SK-N-SH treated with all-trans-retinoic acid at 6 μM for 48 hours (cell line): ENCODE measurements at regions not wholly inside any gene's neighbourhood (a gene's known extent, or its start where the extent isn't known, plus 50 kb on each side); places are given as distances from the start of the nearest gene placed in this dataset.

Experiments
- ATAC-seq: fragments of 200-7000 bp; cut with Tn5 transposase; 3 replicates; pipeline ENCODE4 v1.9.1; 2020; ENCODE audit warnings: mild to moderate bottlenecking, moderate library complexity
- ARNTL ChIP-seq: fragments of 450-650 bp; formaldehyde crosslinking; IDR thresholded peaks from 2 replicates; pipeline ENCODE4 v1.5.0; 2020; ENCODE audit warnings: low read depth, mild to moderate bottlenecking, moderate library complexity, borderline replicate concordance
- BACH2 ChIP-seq: fragments of 250-450 bp; sonication (Bioruptor Pico); IDR thresholded peaks from 2 replicates; pipeline ENCODE4 v1.9.0; 2021; ENCODE audit warnings: mild to moderate bottlenecking, borderline replicate concordance
- CSDC2 ChIP-seq: fragments of 250-450 bp; sonication (Bioruptor Pico); IDR thresholded peaks from 2 replicates; pipeline ENCODE4 v1.5.0; 2020; ENCODE audit warnings: mild to moderate bottlenecking, moderate library complexity
- CSRNP3 ChIP-seq: fragments of 250-450 bp; sonication (Bioruptor Pico); IDR thresholded peaks from 2 replicates; pipeline ENCODE4 v1.5.1; 2021; ENCODE audit warnings: mild to moderate bottlenecking, moderate library complexity
- ESRRG ChIP-seq: fragments of 250-450 bp; sonication (Bioruptor Pico); IDR thresholded peaks from 2 replicates; pipeline ENCODE4 v1.6.1; 2021; ENCODE audit warnings: mild to moderate bottlenecking
- GLIS3 ChIP-seq: fragments of 250-450 bp; sonication (Bioruptor Pico); IDR thresholded peaks from 2 replicates; pipeline ENCODE4 v1.5.0; 2020; ENCODE audit warnings: mild to moderate bottlenecking, moderate library complexity
- ISL1 ChIP-seq: fragments of 250-450 bp; sonication (Bioruptor Pico); IDR thresholded peaks from 2 replicates; pipeline ENCODE4 v2.1.2; 2022; ENCODE audit warnings: mild to moderate bottlenecking, moderate library complexity
- OSR1 ChIP-seq: fragments of 250-450 bp; sonication (Bioruptor Pico); IDR thresholded peaks from 2 replicates; pipeline ENCODE4 v1.8.0; 2022; ENCODE audit warnings: moderate library complexity, mild to moderate bottlenecking, inconsistent platforms
- POU6F1 ChIP-seq: fragments of 250-450 bp; sonication (Bioruptor Pico); IDR thresholded peaks from 2 replicates; pipeline ENCODE4 v1.8.0; 2021; ENCODE audit warnings: low read depth, mild to moderate bottlenecking, moderate library complexity, borderline replicate concordance
- PPARA ChIP-seq: fragments of 250-450 bp; sonication (Bioruptor Pico); IDR thresholded peaks from 2 replicates; pipeline ENCODE4 v1.5.0; 2020; ENCODE audit warnings: mild to moderate bottlenecking, borderline replicate concordance
- RARB ChIP-seq: fragments of 250-450 bp; sonication (Bioruptor Pico); IDR thresholded peaks from 2 replicates; pipeline ENCODE4 v1.8.0; 2021; ENCODE audit warnings: mild to moderate bottlenecking, moderate library complexity
- SNAI2 ChIP-seq: fragments of 250-450 bp; sonication (Bioruptor Pico); IDR thresholded peaks from 2 replicates; pipeline ENCODE4 v1.5.0; 2020; ENCODE audit warnings: mild to moderate bottlenecking, moderate library complexity
- TCF4 ChIP-seq: fragments of 250-450 bp; sonication (Bioruptor Pico); IDR thresholded peaks from 2 replicates; pipeline ENCODE4 v1.8.0; 2021; ENCODE audit warnings: mild to moderate bottlenecking, moderate library complexity, borderline replicate concordance
- TOX ChIP-seq: fragments of 250-450 bp; sonication (Bioruptor Pico); IDR thresholded peaks from 2 replicates; pipeline ENCODE4 v1.8.0; 2021; ENCODE audit warnings: mild to moderate bottlenecking, moderate library complexity, borderline replicate concordance
- TSHZ2 ChIP-seq: fragments of 250-450 bp; sonication (Bioruptor Pico); IDR thresholded peaks from 2 replicates; pipeline ENCODE4 v1.5.0; 2020; ENCODE audit warnings: mild to moderate bottlenecking, moderate library complexity
- ZC3H10 ChIP-seq: fragments of 250-450 bp; sonication (Bioruptor Pico); IDR thresholded peaks from 2 replicates; pipeline ENCODE4 v1.5.1; 2021; ENCODE audit warnings: mild to moderate bottlenecking, moderate library complexity
- ZFP3 ChIP-seq: fragments of 250-450 bp; sonication (Bioruptor Pico); IDR thresholded peaks from 2 replicates; pipeline ENCODE4 v1.5.0; 2020; ENCODE audit warnings: mild to moderate bottlenecking, moderate library complexity
- ZFP30 ChIP-seq: fragments of 450-650 bp; formaldehyde crosslinking; IDR thresholded peaks from 2 replicates; pipeline ENCODE4 v1.5.0; 2022; ENCODE audit warnings: mild to moderate bottlenecking, moderate library complexity
- ZNF565 ChIP-seq: fragments of 450-650 bp; formaldehyde crosslinking; conservative IDR thresholded peaks from 2 replicates; pipeline ENCODE4 v1.5.0; 2020; ENCODE audit warnings: low read depth, mild to moderate bottlenecking, moderate library complexity
- ZNF70 ChIP-seq: fragments of 450-650 bp; formaldehyde crosslinking; IDR thresholded peaks from 2 replicates; pipeline ENCODE4 v1.5.0; 2020; ENCODE audit warnings: mild to moderate bottlenecking, moderate library complexity
- ZNF8 ChIP-seq: fragments of 450-650 bp; formaldehyde crosslinking; IDR thresholded peaks from 2 replicates; pipeline ENCODE4 v1.5.0; 2020; ENCODE audit warnings: mild to moderate bottlenecking, moderate library complexity
- TF ChIP-seq, protein P1 (sequence below): fragments of 250-450 bp; sonication (Bioruptor Pico); IDR thresholded peaks from 2 replicates; pipeline ENCODE4 v1.8.0; 2020; ENCODE audit warnings: mild to moderate bottlenecking, moderate library complexity, borderline replicate concordance

DNA sequence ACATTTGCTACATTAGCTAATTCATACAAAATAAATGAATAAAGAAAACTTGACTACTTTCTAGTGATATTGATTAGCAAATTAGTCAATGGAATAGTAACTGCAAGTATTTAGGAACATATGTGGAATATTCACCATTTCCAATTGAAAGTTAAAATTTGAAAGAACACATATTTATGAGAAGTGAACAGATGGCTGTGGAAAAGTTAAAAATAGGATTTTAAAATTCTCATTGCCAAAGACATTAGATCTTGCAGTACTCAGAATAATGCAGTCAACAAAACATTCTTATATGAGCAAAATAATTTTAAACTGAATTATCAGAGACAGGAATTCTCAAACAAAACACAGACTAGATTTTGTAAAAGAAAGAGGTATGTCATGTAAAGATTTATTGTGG, 613.9 kb upstream of the NOVA1 start:
- TF ChIP-seq CSRNP3 (CRISPR knock-in tag) (no peak), OSR1 (no peak), BACH2 (no peak), TCF4 (CRISPR knock-in tag) (no peak), SNAI2 (CRISPR knock-in tag) (no peak), ZNF565 (CRISPR knock-in tag) (no peak), CSDC2 (CRISPR knock-in tag) (no peak), RARB (CRISPR knock-in tag) (no peak), GLIS3 (CRISPR knock-in tag) (no peak), PPARA (CRISPR knock-in tag) (no peak), ZC3H10 (CRISPR knock-in tag) (no peak), ZFP3 (CRISPR knock-in tag) (no peak), TOX (CRISPR knock-in tag) (no peak)
- ATAC-seq: no peak

DNA sequence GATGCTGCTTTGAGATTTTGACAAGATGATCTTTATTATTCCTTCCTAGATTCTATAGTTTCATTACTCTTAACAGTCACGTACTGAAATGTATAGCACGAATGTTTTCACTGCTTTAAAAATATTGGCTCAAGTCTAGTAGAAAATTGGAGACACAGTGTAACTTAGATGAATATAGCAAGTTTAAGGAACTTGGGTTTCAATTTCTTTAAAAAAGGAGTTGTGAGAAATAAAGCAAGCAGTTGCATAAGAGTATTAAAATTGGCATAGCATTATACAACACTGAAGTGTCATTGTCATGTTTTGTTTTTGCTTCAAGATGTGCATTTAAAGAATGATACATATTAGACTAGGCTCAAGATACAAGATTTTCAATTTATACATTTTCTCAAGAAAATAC, 624.8 kb upstream of the NOVA1 start:
- no peak for ATAC-seq
- TF ChIP-seq ZNF8 (CRISPR knock-in tag) (no peak), CSDC2 (CRISPR knock-in tag) (no peak), ZC3H10 (CRISPR knock-in tag) (no peak), BACH2 (no peak), PPARA (CRISPR knock-in tag) (no peak), OSR1 (no peak), ARNTL (CRISPR knock-in tag) (no peak), ZNF70 (CRISPR knock-in tag) (no peak), TSHZ2 (CRISPR knock-in tag) (no peak), TOX (CRISPR knock-in tag) (no peak), CSRNP3 (CRISPR knock-in tag) (no peak), ZFP3 (CRISPR knock-in tag) (no peak), ZFP30 (CRISPR knock-in tag) (no peak), GLIS3 (CRISPR knock-in tag) (no peak), ISL1 (no peak), SNAI2 (CRISPR knock-in tag) (no peak), RARB (CRISPR knock-in tag) (no peak), ZNF565 (CRISPR knock-in tag) (no peak)
- TF ChIP-seq, protein P1, sequence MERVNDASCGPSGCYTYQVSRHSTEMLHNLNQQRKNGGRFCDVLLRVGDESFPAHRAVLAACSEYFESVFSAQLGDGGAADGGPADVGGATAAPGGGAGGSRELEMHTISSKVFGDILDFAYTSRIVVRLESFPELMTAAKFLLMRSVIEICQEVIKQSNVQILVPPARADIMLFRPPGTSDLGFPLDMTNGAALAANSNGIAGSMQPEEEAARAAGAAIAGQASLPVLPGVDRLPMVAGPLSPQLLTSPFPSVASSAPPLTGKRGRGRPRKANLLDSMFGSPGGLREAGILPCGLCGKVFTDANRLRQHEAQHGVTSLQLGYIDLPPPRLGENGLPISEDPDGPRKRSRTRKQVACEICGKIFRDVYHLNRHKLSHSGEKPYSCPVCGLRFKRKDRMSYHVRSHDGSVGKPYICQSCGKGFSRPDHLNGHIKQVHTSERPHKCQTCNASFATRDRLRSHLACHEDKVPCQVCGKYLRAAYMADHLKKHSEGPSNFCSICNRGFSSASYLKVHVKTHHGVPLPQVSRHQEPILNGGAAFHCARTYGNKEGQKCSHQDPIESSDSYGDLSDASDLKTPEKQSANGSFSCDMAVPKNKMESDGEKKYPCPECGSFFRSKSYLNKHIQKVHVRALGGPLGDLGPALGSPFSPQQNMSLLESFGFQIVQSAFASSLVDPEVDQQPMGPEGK (CRISPR knock-in tag): no peak

- no peak for ATAC-seq
- TF ChIP-seq TCF4 (CRISPR knock-in tag): no peak
- TF ChIP-seq TOX (CRISPR knock-in tag): no peak
- TF ChIP-seq SNAI2 (CRISPR knock-in tag): no peak
- TF ChIP-seq ESRRG (CRISPR knock-in tag): no peak
- no peak for TF ChIP-seq ZFP3 (CRISPR knock-in tag)
- TF ChIP-seq ZFP30 (CRISPR knock-in tag): no peak
- TF ChIP-seq ZNF8 (CRISPR knock-in tag): no peak
- TF ChIP-seq BACH2: no peak
- TF ChIP-seq TSHZ2 (CRISPR knock-in tag): no peak
- TF ChIP-seq PPARA (CRISPR knock-in tag): no peak
- no peak for TF ChIP-seq CSRNP3 (CRISPR knock-in tag)
- no peak for TF ChIP-seq ISL1
- TF ChIP-seq CSDC2 (CRISPR knock-in tag): no peak
- TF ChIP-seq ZNF70 (CRISPR knock-in tag): no peak
- TF ChIP-seq POU6F1 (CRISPR knock-in tag): no peak
- no peak for TF ChIP-seq OSR1
- no peak for TF ChIP-seq ARNTL (CRISPR knock-in tag)
- no peak for TF ChIP-seq ZNF565 (CRISPR knock-in tag)
Measured at GRCh38 chr14:27223906-27224305, 626.1 kb upstream of the NOVA1 start.
